ENCODE measurements at regions not wholly inside any gene's neighbourhood (a gene's known extent, or its start where the extent isn't known, plus 50 kb on each side); places are given as distances from the start of the nearest gene placed in this dataset.

DNA sequence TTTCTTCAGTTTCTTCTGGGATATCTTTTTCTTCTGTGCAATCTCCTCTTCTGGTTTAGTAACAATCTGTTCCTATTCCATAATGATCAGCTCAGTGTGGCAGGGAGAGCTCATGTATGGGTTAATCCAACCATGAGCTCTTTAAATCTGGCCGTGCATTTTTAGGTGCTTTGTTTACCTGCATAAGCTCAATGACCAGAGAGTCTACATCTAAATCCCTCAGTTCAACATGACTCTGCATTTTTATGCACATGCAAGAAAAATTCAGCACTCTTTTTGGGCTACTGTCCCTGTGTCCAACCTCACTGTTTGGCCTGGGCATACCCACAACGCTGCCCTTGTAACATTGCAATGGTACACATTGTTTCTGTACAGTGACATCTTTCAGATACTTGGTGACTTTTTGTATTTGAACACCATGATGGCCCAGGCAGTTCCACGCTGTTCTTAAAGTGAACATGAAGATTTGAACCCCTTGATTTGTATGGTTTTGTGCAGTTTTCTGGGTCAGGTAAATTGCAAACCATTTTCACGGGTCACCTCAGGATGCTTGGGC is 243.3 kb upstream of the SRRM4 start:
- no peaks in the 10 kb centered on the region for H3K36me3 ChIP-seq (ENCODE audit: control insufficient read depth in 4 of 4, insufficient read depth in 3 of 4, low read depth in 1 of 4, low read length in 3 of 4)
- WGBS = 65% methylated on average over 4 of the region's 4 CpGs

DNA sequence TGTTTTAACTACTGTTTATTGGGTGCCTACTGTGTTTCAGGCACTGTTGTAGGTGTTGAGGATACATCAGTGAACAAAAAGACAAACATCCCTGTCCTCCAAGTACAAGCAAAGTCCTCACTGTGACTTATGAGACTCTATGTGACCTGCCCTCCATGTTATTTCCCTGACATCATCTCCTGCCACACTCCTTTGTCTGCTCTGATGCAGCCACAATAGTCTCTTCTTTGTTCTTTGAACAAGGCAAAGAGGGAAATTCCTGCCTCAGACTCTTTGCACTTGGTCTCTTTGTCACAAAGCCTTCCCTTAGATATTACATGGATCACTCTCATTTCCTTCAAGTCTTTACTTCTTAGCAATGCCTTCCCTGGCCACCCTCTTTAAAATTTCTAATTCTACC is 240.1 kb upstream of the SRRM4 start:
- no peak for TF ChIP-seq HNF4A (conservative IDR thresholded peaks at IDR 0.05)
- no peak for TF ChIP-seq TAF1 (conservative IDR thresholded peaks at IDR 0.05)
- no peak for TF ChIP-seq GABPA (IDR thresholded peaks at IDR 0.05 in 1 of 2, conservative IDR thresholded peaks at IDR 0.05 in 1 of 2)
- no peak for TF ChIP-seq FOXA2 (IDR thresholded peaks at IDR 0.05)
- TF ChIP-seq SP1 (IDR thresholded peaks at IDR 0.05) = no peak
- no peak for TF ChIP-seq EGR1 (IDR thresholded peaks at IDR 0.05; ENCODE audit: low read depth in 2 of 2)

More for the DNA sequence above, 243.3 kb upstream of the SRRM4 start:
- no peaks in the 10 kb centered on the region for H3K4me1 ChIP-seq (ENCODE audit: control insufficient read depth in 4 of 4, insufficient read depth in 4 of 4, low read length in 3 of 4)
- H3K9ac ChIP-seq (ENCODE audit: low read depth in 1 of 2, low read length in 2 of 2) = no peak overlapping the region
- no peaks in the 10 kb centered on the region for H3K9me3 ChIP-seq (ENCODE audit: control insufficient read depth in 4 of 4, low read length in 3 of 4)
- H3K27me3 ChIP-seq (ENCODE audit: control insufficient read depth in 4 of 4, insufficient read depth in 4 of 4, low read length in 3 of 4) = peaks cover 0 to 4% (median 0%) of the 10 kb centered on the region in 4 donors
- no peak overlapping the region for H3K4me3 ChIP-seq (ENCODE audit: low read depth in 1 of 3, low read length in 3 of 3)
- no peak overlapping the region for H3K27ac ChIP-seq (ENCODE audit: low read depth in 1 of 2, low read length in 2 of 2)
- TF ChIP-seq, protein P1, sequence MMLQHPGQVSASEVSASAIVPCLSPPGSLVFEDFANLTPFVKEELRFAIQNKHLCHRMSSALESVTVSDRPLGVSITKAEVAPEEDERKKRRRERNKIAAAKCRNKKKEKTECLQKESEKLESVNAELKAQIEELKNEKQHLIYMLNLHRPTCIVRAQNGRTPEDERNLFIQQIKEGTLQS (IDR thresholded peaks at IDR 0.05) = no peak
- TF ChIP-seq, protein P2, sequence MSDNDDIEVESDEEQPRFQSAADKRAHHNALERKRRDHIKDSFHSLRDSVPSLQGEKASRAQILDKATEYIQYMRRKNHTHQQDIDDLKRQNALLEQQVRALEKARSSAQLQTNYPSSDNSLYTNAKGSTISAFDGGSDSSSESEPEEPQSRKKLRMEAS (IDR thresholded peaks at IDR 0.05) = no peak
- TF ChIP-seq RAD21 (IDR thresholded peaks at IDR 0.05) (no peak), RXRA (IDR thresholded peaks at IDR 0.05) (no peak), JUND (IDR thresholded peaks at IDR 0.05) (no peak), YY1 (IDR thresholded peaks at IDR 0.05) (no peak), SP1 (IDR thresholded peaks at IDR 0.05) (no peak), EGR1 (IDR thresholded peaks at IDR 0.05; ENCODE audit: low read depth in 2 of 2) (no peak)
- TF ChIP-seq, protein P3, sequence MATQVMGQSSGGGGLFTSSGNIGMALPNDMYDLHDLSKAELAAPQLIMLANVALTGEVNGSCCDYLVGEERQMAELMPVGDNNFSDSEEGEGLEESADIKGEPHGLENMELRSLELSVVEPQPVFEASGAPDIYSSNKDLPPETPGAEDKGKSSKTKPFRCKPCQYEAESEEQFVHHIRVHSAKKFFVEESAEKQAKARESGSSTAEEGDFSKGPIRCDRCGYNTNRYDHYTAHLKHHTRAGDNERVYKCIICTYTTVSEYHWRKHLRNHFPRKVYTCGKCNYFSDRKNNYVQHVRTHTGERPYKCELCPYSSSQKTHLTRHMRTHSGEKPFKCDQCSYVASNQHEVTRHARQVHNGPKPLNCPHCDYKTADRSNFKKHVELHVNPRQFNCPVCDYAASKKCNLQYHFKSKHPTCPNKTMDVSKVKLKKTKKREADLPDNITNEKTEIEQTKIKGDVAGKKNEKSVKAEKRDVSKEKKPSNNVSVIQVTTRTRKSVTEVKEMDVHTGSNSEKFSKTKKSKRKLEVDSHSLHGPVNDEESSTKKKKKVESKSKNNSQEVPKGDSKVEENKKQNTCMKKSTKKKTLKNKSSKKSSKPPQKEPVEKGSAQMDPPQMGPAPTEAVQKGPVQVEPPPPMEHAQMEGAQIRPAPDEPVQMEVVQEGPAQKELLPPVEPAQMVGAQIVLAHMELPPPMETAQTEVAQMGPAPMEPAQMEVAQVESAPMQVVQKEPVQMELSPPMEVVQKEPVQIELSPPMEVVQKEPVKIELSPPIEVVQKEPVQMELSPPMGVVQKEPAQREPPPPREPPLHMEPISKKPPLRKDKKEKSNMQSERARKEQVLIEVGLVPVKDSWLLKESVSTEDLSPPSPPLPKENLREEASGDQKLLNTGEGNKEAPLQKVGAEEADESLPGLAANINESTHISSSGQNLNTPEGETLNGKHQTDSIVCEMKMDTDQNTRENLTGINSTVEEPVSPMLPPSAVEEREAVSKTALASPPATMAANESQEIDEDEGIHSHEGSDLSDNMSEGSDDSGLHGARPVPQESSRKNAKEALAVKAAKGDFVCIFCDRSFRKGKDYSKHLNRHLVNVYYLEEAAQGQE (IDR thresholded peaks at IDR 0.05) = no peak
- TF ChIP-seq, protein P4, sequence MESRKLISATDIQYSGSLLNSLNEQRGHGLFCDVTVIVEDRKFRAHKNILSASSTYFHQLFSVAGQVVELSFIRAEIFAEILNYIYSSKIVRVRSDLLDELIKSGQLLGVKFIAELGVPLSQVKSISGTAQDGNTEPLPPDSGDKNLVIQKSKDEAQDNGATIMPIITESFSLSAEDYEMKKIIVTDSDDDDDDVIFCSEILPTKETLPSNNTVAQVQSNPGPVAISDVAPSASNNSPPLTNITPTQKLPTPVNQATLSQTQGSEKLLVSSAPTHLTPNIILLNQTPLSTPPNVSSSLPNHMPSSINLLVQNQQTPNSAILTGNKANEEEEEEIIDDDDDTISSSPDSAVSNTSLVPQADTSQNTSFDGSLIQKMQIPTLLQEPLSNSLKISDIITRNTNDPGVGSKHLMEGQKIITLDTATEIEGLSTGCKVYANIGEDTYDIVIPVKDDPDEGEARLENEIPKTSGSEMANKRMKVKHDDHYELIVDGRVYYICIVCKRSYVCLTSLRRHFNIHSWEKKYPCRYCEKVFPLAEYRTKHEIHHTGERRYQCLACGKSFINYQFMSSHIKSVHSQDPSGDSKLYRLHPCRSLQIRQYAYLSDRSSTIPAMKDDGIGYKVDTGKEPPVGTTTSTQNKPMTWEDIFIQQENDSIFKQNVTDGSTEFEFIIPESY (IDR thresholded peaks at IDR 0.05) = no peak
- DNase-seq (ENCODE audit: low spot score) = no peak

More for the DNA sequence above, 240.1 kb upstream of the SRRM4 start:
- Histone ChIP-seq H3K27me3 (ENCODE audit: control insufficient read depth in 4 of 4, insufficient read depth in 4 of 4, low read length in 3 of 4) (no peaks in the 10 kb centered on the region), H3K9me3 (ENCODE audit: control insufficient read depth in 4 of 4, low read length in 3 of 4) (no peaks in the 10 kb centered on the region), H3K9ac (ENCODE audit: low read depth in 1 of 2, low read length in 2 of 2) (no peak overlapping the region), H3K36me3 (ENCODE audit: control insufficient read depth in 4 of 4, insufficient read depth in 3 of 4, low read depth in 1 of 4, low read length in 3 of 4) (no peaks in the 10 kb centered on the region), H3K27ac (ENCODE audit: low read depth in 1 of 2, low read length in 2 of 2) (no peak overlapping the region), H3K4me3 (ENCODE audit: low read depth in 1 of 3, low read length in 3 of 3) (no peak overlapping the region), H3K4me1 (ENCODE audit: control insufficient read depth in 4 of 4, insufficient read depth in 4 of 4, low read length in 3 of 4) (no peaks in the 10 kb centered on the region)
- DNase-seq (ENCODE audit: low spot score) = no peak
